ENCODE measurements at regions not wholly inside any gene's neighbourhood (a gene's known extent, or its start where the extent isn't known, plus 50 kb on each side); places are given as distances from the start of the nearest gene placed in this dataset.

DNA sequence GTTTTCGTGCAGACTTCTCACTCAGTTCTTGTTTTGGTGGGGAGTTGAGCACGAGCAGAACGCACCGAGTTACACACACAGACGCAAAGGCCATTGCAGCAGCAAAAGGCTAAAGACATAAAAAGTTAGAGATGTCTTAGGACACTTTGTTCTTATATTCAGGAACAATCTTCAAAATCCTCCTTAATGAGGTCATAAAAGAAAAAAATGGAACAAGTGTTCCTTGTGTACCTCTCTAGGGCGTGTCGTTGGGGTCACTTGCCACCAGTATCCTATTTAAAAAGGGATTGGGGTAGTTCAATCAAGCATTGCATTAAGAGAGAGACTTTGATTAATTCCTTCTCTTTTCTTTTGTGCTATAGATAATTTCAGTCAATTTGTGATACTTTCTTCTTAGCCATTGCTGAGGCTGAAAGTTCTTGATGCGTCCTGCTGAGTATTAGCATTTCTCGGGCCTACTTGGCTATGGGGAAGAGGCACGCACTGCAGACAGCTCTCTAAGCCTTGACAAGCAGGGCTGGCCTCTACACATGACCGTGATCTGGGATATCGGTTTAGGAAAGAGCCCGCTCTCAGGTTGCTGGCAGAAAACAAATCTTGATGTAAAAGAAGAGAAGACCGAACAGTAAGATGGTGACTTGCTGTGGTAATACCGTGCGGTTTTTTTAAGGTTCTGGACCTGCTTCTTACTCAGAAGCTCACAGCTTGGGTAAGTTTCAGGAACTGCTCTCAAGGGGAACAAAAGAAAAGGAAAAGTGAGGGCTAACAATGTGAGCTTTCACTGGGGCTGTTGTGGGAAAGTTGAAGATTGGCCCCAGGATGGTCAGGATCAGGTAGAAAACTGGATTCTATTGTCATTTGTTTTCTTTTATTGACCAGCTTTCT is 223.6 kb downstream of the TM9SF2 start:
- DNase-seq, result no peak
- no peaks in the 10 kb centered on the region for H3K9me3 ChIP-seq (ENCODE audit: control insufficient read depth, low read length, poor library complexity, severe bottlenecking)
- no peak for ATAC-seq
- Mint-ChIP-seq H3K36me3 (ENCODE audit: low read depth) (peaks cover 2% of the 10 kb centered on the region), H3K27ac (no peak overlapping the region), H3K4me1 (peaks cover 8% of the 10 kb centered on the region), H3K4me3 (no peak overlapping the region), H3K27me3 (no peaks in the 10 kb centered on the region)

DNA sequence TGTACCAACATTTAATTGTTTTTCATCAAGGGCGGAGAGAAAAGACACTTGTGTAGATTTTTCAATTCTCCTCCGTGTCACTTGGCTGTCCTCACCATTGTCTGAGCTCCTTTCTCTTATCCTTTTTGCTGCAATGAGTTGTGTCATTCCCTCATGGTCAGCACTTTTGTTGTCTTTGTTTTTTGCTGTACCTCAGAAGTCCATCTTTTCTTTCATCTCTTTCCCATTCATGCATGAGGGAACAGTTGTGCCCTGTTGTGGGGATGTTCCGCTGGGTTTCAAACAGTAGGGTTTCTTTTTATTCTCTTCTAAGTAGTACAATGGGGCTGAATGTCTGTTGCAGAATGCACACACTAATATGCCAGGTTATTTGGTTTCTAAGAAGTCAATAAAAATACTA is 222.6 kb downstream of the TM9SF2 start:
- peaks cover 8% of the 10 kb centered on the region for H3K4me1 Mint-ChIP-seq
- no peaks in the 10 kb centered on the region for H3K27me3 Mint-ChIP-seq
- DNase-seq (no peak), ATAC-seq (no peak)
- no peak overlapping the region for H3K27ac Mint-ChIP-seq
- H3K9me3 ChIP-seq (ENCODE audit: control insufficient read depth, low read length, poor library complexity, severe bottlenecking), result no peaks in the 10 kb centered on the region
- H3K36me3 Mint-ChIP-seq (ENCODE audit: low read depth), result peaks cover 2% of the 10 kb centered on the region
- H3K4me3 Mint-ChIP-seq, result no peak overlapping the region

DNA sequence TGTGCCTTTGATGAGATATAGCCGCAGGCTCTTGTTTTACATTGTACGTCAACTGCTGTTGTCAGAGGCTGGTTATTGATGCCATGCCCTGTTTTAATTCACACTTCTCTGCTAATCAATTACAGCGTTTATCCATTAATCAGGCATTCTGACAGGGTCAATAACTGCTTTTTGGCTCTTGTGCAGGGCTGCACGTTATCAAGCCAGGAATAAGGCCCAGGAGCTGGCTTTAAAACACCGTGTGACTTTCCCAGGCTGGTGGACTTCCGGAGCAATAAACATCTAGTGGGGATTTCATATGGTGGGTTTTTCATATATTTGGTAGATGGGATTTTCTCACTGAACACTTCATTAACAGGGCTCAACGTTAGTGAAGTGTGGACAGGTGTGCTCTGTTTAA is 221.7 kb downstream of the TM9SF2 start:
- H3K4me3 Mint-ChIP-seq, result no peak overlapping the region
- ATAC-seq, result no peak
- peaks cover 8% of the 10 kb centered on the region for H3K4me1 Mint-ChIP-seq
- H3K36me3 Mint-ChIP-seq (ENCODE audit: low read depth), result peaks cover 2% of the 10 kb centered on the region
- no peaks in the 10 kb centered on the region for H3K9me3 ChIP-seq (ENCODE audit: control insufficient read depth, low read length, poor library complexity, severe bottlenecking)
- no peak for DNase-seq
- H3K27me3 Mint-ChIP-seq, result no peaks in the 10 kb centered on the region
- no peak overlapping the region for H3K27ac Mint-ChIP-seq

DNA sequence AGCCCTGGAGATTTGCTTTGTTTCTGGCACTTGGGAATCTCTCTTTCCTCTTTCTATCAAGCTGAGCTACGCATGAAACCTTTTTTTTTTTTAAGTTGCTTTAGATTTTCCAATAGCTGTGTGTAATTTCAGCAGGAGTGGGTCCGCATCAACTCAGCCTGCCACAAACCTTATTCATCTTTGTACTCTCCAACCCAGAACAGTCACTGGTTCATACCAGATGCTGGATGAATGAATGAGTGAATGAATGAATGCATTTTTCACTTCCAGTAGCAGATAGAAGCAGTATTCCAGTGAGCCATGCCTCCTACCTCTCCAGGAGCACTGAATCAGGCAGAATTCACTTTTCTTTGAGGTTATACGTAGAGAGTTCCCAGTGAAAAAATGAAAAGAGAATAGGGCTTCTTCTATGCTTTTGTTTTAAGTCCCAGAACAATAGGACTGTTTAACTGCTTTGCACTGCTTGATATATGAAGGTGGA is 221.1 kb downstream of the TM9SF2 start:
- no peak overlapping the region for H3K4me3 Mint-ChIP-seq
- no peak for ATAC-seq
- no peaks in the 10 kb centered on the region for H3K9me3 ChIP-seq (ENCODE audit: control insufficient read depth, low read length, poor library complexity, severe bottlenecking)
- H3K4me1 Mint-ChIP-seq, result peaks cover 8% of the 10 kb centered on the region
- DNase-seq, result no peak
- H3K27ac Mint-ChIP-seq, result no peak overlapping the region
- peaks cover 2% of the 10 kb centered on the region for H3K36me3 Mint-ChIP-seq (ENCODE audit: low read depth)
- H3K27me3 Mint-ChIP-seq, result no peaks in the 10 kb centered on the region

DNA sequence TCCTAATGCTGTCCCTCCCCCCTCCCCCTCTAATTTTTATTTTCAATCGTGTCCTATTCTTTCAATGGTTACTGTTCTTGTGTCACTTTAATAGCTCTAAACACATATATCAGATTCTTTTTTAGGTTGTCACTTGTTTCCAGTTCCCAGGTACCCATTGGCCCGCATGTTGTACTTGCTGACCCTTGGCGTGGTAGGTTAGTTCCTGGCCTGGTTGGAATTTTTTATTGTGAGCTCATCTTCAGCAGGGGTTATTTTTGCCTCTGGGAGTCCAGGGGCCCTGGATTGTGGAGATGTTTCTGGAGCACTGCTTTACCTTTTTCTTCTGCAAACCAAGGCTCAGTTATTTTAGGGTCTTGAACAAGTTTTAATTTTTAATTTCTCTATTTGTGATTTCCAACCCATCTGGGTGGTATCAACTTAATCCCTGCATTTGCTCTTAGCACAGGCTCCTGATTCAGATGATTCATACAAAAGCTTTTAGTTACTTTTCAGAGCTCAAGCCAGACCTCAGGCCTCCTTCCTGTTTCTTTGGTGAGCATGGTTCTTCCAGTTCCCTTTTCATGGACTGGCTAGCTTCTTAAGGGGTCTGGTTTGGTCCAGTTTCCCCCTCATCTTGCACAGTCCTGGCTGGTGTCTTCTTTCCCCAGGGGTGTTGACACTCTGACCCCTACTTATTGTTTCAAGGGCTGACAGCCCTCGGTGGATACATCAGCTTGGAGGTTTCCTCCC is 220.5 kb downstream of the TM9SF2 start:
- H3K36me3 Mint-ChIP-seq (ENCODE audit: low read depth), result peaks cover 2% of the 10 kb centered on the region
- H3K27ac Mint-ChIP-seq, result no peak overlapping the region
- no peak for DNase-seq
- H3K9me3 ChIP-seq (ENCODE audit: control insufficient read depth, low read length, poor library complexity, severe bottlenecking), result no peaks in the 10 kb centered on the region
- ATAC-seq, result no peak
- no peak overlapping the region for H3K4me3 Mint-ChIP-seq
- peaks cover 8% of the 10 kb centered on the region for H3K4me1 Mint-ChIP-seq
- no peaks in the 10 kb centered on the region for H3K27me3 Mint-ChIP-seq

DNA sequence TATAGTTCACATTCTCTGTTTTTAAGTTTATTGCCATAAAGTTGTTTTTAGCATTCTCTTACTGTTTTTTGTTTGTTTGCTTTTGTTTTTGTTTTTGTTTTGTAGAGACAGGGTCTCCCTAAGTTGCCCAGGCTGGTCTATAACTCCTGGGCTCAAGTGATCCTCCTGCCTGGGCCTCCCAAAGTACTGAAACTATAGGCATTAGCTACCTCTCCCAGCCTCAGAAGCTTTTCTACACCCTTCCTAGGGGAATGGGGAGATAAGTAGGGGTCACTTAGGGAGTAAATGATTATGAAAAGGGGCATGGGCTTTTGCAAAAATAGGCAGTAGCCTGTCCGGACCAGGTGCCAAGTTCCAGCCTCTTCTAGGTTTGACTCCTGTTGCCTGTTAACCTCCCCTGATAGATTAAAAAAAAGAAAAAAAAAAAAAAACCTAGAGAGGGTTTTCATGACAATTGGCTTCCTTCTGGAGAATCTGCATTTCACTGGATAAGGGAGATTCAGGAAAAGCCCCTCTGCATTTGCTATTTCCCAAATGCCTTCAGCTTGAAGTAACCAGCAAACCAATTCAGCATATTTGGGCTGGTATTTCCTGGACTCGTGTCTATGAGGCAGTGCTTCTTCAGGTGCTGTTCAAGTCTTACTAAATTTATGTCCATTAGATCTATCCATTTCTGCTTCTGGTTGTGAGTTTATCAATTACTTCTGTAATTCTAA is 216.8 kb downstream of the TM9SF2 start:
- ATAC-seq, result no peak

DNA sequence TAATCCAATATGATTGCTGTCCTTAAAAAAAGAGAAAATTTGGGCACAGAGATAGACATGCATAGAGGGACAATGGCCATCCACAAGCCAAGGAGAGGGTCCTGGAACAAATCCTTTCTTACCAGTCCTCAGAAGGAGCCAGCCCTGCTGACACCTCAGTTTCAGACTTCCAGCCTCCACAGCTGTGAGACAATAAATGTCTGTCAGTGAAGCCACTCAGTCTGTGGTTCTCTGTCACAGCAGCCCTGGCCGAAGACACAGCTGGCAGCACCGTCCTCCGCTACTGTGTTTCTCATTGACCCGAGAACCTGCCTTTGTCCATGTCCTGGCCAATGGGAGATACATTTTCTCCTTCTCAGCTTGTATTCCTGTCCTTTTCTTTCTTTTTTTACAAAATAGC is 207.9 kb downstream of the TM9SF2 start:
- H3K27ac Mint-ChIP-seq, result no peak overlapping the region
- no peak for DNase-seq

More for the DNA sequence above, 216.8 kb downstream of the TM9SF2 start:
- no peaks in the 10 kb centered on the region for H3K9me3 ChIP-seq (ENCODE audit: control insufficient read depth, low read length, poor library complexity, severe bottlenecking)
- DNase-seq, result no peak
- Mint-ChIP-seq H3K27ac (no peak overlapping the region), H3K4me1 (no peaks in the 10 kb centered on the region), H3K4me3 (no peak overlapping the region), H3K36me3 (ENCODE audit: low read depth) (no peaks in the 10 kb centered on the region), H3K27me3 (no peaks in the 10 kb centered on the region)

DNA sequence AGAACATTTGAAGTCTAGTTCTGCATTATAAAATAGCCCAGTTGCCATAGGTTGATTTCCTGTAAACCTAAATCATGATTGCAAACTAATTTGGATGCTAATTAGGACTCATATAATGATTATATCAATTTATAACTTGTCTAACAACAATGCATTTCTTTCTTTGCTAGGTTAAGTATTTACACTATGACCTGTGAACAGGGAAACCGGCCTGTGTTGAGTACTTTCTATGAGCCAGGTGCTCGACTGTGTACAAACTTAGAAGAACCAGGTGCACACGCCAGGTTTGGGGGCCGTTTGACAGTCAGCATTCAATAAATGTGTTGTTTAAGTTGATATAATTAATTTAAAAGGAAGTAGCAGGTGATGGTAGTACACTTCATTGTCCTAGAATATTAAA is 203.1 kb downstream of the TM9SF2 start:
- no peak overlapping the region for H3K4me3 Mint-ChIP-seq
- peaks cover 6% of the 10 kb centered on the region for H3K4me1 Mint-ChIP-seq
- no peaks in the 10 kb centered on the region for H3K9me3 ChIP-seq (ENCODE audit: control insufficient read depth, low read length, poor library complexity, severe bottlenecking)
- no peak for ATAC-seq
- no peak overlapping the region for H3K27ac Mint-ChIP-seq
- DNase-seq, result no peak
- H3K36me3 Mint-ChIP-seq (ENCODE audit: low read depth), result no peaks in the 10 kb centered on the region
- H3K27me3 Mint-ChIP-seq, result no peaks in the 10 kb centered on the region

More for the DNA sequence above, 207.9 kb downstream of the TM9SF2 start:
- H3K4me3 Mint-ChIP-seq, result no peak overlapping the region
- no peak for ATAC-seq
- no peaks in the 10 kb centered on the region for H3K4me1 Mint-ChIP-seq
- no peaks in the 10 kb centered on the region for H3K27me3 Mint-ChIP-seq
- H3K36me3 Mint-ChIP-seq (ENCODE audit: low read depth), result no peaks in the 10 kb centered on the region
- no peaks in the 10 kb centered on the region for H3K9me3 ChIP-seq (ENCODE audit: control insufficient read depth, low read length, poor library complexity, severe bottlenecking)

DNA sequence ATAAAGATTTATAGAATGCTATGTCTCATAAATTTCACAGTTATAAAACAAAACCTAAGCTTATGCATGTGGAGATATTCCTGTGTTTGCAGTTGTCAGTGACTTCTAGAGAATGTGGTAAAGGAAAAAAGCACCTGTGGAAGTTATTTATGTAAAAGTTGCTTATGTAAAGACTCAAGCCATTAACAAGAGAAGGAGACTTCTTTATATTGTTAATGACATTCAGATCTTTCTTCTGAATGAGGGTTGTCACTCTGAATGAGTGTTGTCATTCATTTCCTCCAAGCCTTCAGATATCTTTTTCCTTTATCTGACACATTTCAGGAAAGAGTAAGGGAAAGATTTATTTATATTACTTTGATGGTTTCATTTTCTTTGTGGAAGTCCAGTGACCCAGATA is 202.6 kb downstream of the TM9SF2 start:
- Mint-ChIP-seq H3K27ac (no peak overlapping the region), H3K4me1 (peaks cover 6% of the 10 kb centered on the region), H3K27me3 (no peaks in the 10 kb centered on the region), H3K36me3 (ENCODE audit: low read depth) (no peaks in the 10 kb centered on the region), H3K4me3 (no peak overlapping the region)
- ATAC-seq (no peak), DNase-seq (no peak)
- H3K9me3 ChIP-seq (ENCODE audit: control insufficient read depth, low read length, poor library complexity, severe bottlenecking), result no peaks in the 10 kb centered on the region

DNA sequence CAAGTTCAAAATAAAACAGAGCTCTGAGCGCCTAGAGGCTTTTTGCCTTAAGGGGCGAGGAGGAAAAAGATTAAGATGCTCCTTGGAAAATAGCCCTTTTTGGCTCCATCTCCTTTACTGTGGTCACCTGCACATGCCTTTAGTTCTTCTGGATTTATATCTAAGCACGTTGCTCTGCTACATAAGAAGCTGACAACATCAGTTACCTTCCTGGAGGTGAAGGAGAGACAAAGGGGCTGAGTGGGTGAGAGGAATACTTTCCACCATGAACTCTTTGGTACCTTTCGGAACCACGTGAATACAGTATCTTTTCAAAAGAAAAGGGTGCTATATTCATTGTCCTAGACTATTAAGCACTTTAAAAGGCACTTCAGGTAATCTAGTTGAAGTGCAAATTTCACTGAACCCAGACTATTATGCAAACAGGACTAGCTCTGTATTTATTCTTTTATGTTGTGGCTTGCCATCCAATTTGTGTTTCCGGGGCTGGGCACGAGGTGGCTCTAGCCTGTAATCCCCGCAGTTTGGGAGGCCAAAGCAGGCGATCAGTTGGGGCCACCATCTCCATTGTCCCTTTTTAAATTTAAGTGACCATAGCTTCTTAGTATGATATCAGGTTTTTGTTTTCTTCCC is 201.5 kb downstream of the TM9SF2 start:
- H3K27me3 Mint-ChIP-seq, result no peaks in the 10 kb centered on the region
- H3K36me3 Mint-ChIP-seq (ENCODE audit: low read depth), result no peaks in the 10 kb centered on the region
- no peak for ATAC-seq
- H3K4me3 Mint-ChIP-seq, result no peak overlapping the region
- no peaks in the 10 kb centered on the region for H3K9me3 ChIP-seq (ENCODE audit: control insufficient read depth, low read length, poor library complexity, severe bottlenecking)
- H3K4me1 Mint-ChIP-seq, result peaks cover 6% of the 10 kb centered on the region
- no peak for DNase-seq
- no peak overlapping the region for H3K27ac Mint-ChIP-seq

DNA sequence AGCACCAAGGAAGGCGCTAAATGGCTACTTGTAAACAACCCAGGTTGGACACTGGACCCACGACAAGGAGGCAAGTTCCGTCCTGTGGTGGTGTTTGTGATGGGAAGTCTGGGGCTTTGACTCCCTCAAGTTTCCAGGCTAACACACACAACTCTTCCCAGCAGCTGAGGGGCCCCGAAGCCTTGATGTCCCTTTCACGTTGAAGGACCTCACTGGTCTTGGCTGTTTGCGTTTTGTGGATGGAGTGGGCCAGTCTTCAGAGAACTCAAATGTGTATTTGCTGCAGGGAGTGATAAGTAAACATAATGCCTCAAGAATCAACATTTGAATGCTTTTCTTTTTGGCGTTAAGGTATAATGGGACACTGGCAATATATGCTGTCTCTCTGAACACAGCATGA is 199.2 kb downstream of the TM9SF2 start:
- Mint-ChIP-seq H3K36me3 (ENCODE audit: low read depth) (no peaks in the 10 kb centered on the region), H3K4me1 (peaks cover 9% of the 10 kb centered on the region), H3K4me3 (no peak overlapping the region), H3K27ac (no peak overlapping the region), H3K27me3 (no peaks in the 10 kb centered on the region)
- ATAC-seq (no peak), DNase-seq (no peak)
- H3K9me3 ChIP-seq (ENCODE audit: control insufficient read depth, low read length, poor library complexity, severe bottlenecking), result no peaks in the 10 kb centered on the region

DNA sequence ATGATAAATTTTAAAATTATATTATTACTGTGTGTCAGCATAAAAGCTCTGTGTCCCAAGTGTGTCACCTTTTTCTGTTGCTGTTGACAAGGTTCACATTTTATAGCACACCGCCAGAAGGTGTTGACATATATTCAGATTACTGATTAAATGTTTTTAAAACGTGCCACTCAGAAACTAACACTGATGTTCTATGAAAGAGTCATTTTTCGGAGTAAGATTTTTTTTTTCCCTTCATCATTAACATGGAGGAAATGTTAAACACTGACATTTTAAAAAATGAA is 197.5 kb downstream of the TM9SF2 start:
- H3K9me3 ChIP-seq (ENCODE audit: control insufficient read depth, low read length, poor library complexity, severe bottlenecking), result no peaks in the 10 kb centered on the region
- H3K36me3 Mint-ChIP-seq (ENCODE audit: low read depth), result no peaks in the 10 kb centered on the region
- H3K27me3 Mint-ChIP-seq, result no peaks in the 10 kb centered on the region
- DNase-seq (no peak), ATAC-seq (no peak)
- H3K4me1 Mint-ChIP-seq, result peaks cover 9% of the 10 kb centered on the region
- no peak overlapping the region for H3K27ac Mint-ChIP-seq
- H3K4me3 Mint-ChIP-seq, result no peak overlapping the region

Measured in T-helper 17 cell (primary cell).